ENCODE measurements at regions not wholly inside any gene's neighbourhood (a gene's known extent, or its start where the extent isn't known, plus 50 kb on each side); places are given as distances from the start of the nearest gene placed in this dataset.

- TF ChIP-seq, protein P1, sequence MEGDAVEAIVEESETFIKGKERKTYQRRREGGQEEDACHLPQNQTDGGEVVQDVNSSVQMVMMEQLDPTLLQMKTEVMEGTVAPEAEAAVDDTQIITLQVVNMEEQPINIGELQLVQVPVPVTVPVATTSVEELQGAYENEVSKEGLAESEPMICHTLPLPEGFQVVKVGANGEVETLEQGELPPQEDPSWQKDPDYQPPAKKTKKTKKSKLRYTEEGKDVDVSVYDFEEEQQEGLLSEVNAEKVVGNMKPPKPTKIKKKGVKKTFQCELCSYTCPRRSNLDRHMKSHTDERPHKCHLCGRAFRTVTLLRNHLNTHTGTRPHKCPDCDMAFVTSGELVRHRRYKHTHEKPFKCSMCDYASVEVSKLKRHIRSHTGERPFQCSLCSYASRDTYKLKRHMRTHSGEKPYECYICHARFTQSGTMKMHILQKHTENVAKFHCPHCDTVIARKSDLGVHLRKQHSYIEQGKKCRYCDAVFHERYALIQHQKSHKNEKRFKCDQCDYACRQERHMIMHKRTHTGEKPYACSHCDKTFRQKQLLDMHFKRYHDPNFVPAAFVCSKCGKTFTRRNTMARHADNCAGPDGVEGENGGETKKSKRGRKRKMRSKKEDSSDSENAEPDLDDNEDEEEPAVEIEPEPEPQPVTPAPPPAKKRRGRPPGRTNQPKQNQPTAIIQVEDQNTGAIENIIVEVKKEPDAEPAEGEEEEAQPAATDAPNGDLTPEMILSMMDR (IDR thresholded peaks at IDR 0.05; ENCODE audit: insufficient read depth, low read length), result no peak
- TF ChIP-seq GABPA (IDR thresholded peaks at IDR 0.05; ENCODE audit: low read depth) (no peak), SPI1 (IDR thresholded peaks at IDR 0.05; ENCODE audit: borderline replicate concordance, low read depth) (no peak), REST (IDR thresholded peaks at IDR 0.05; ENCODE audit: insufficient replicate concordance, low read depth) (no peak), POLR2AphosphoS5 (IDR thresholded peaks at IDR 0.05; ENCODE audit: low read depth) (no peak)
These were observed 625.8 kb upstream of the ADGRL2 start for GRCh38 chr1:81174811-81175476.
